AG20443 (cell line): ENCODE measurements at regions not wholly inside any gene's neighbourhood (a gene's known extent, or its start where the extent isn't known, plus 50 kb on each side); places are given as distances from the start of the nearest gene placed in this dataset.
A peak's percentile ranks its signal among the peaks of the same experiment; 100 is the strongest.

ENCODE experiments used
- DNase-seq: peaks from one replicate; pipeline ENCODE4 v3.0.0; 2012; ENCODE audit warnings: low spot score, mixed read lengths

GRCh38 chr11:128226106-128226716, 361.1 kb downstream of the ETS1 start:
- no peak for DNase-seq

- no peak for DNase-seq
These were observed 365.0 kb downstream of the ETS1 start for GRCh38 chr11:128222245-128222884.

GRCh38 chr11:128219731-128220120, 367.6 kb downstream of the ETS1 start:
- DNase-seq: no peak

- DNase-seq: no peak
These were observed 371.2 kb downstream of the ETS1 start for GRCh38 chr11:128216198-128216597.

GRCh38 chr11:128215238-128215882, 372.0 kb downstream of the ETS1 start:
- DNase-seq: no peak

- no peak for DNase-seq
These were observed 373.1 kb downstream of the ETS1 start for GRCh38 chr11:128214263-128214662.

GRCh38 chr11:128213461-128213860, 373.9 kb downstream of the ETS1 start:
- DNase-seq: no peak

- DNase-seq: no peak
These were observed 375.0 kb downstream of the ETS1 start for GRCh38 chr11:128212324-128212723.

GRCh38 chr11:128210148-128210940, 377.0 kb downstream of the ETS1 start:
- peak; percentile 77 for DNase-seq

- no peak for DNase-seq
These were observed 378.3 kb downstream of the ETS1 start for GRCh38 chr11:128209138-128209435.

- peak; percentile 83 for DNase-seq
These were observed 378.8 kb downstream of the ETS1 start for GRCh38 chr11:128208329-128209137.

- peak; percentile 50 for DNase-seq
These were observed 379.5 kb downstream of the ETS1 start for GRCh38 chr11:128207861-128208321.

GRCh38 chr11:128206461-128206860, 380.9 kb downstream of the ETS1 start:
- no peak for DNase-seq

- DNase-seq: no peak
These were observed 381.6 kb downstream of the ETS1 start for GRCh38 chr11:128205796-128206195.

- no peak for DNase-seq
These were observed 382.5 kb downstream of the ETS1 start for GRCh38 chr11:128204898-128205297.

- no peak for DNase-seq
These were observed 385.6 kb downstream of the ETS1 start for GRCh38 chr11:128201801-128202200.

- DNase-seq: no peak
These were observed 386.3 kb downstream of the ETS1 start for GRCh38 chr11:128201009-128201408.

GRCh38 chr11:128200467-128200866, 386.9 kb downstream of the ETS1 start:
- DNase-seq: no peak

GRCh38 chr11:128198216-128198772, 389.1 kb downstream of the ETS1 start:
- no peak for DNase-seq

GRCh38 chr11:128196235-128196634, 391.1 kb downstream of the ETS1 start:
- DNase-seq: peak; percentile 19

- no peak for DNase-seq
These were observed 391.6 kb downstream of the ETS1 start for GRCh38 chr11:128195756-128196155.
